Activated CD8-positive, alpha-beta T cell treated with anti-CD3 and anti-CD28 coated beads for 36 hours (primary cell): ENCODE measurements at regions not wholly inside any gene's neighbourhood (a gene's known extent, or its start where the extent isn't known, plus 50 kb on each side); places are given as distances from the start of the nearest gene placed in this dataset.

Experiments used
- ATAC-seq: fragments of 200-7000 bp; cut with Tn5 transposase; one replicate; pipeline ENCODE4 v1.10.0; 2021; ENCODE audit warnings: mild to moderate bottlenecking, moderate library complexity
- CTCF ChIA-PET: fragments of 350-600 bp; sonication (Branson Sonifier 250); formaldehyde crosslinking; loops from one replicate; lab custom pipeline; 2021; ENCODE audit warnings: antibody characterized with exemption; lab: Charles Lee
- POLR2A ChIA-PET: fragments of 350-600 bp; sonication (Branson Sonifier 250); formaldehyde crosslinking; loops from one replicate; lab custom pipeline; 2021; ENCODE audit warnings: antibody characterized with exemption; lab: Charles Lee
- DNase-seq: peaks from one replicate; pipeline ENCODE4 v3.0.0-alpha.2; 2020
- H3K27ac Mint-ChIP-seq: one replicate; pipeline ENCODE4 v1.8.0; 2021; ENCODE audit warnings: mild to moderate bottlenecking, mixed read lengths
- H3K27me3 Mint-ChIP-seq: one replicate; pipeline ENCODE4 v1.8.0; 2021; ENCODE audit warnings: mixed read lengths
- H3K36me3 Mint-ChIP-seq: one replicate; pipeline ENCODE4 v1.8.0; 2021; ENCODE audit warnings: low read depth, mixed read lengths
- H3K4me1 Mint-ChIP-seq: one replicate; pipeline ENCODE4 v1.8.0; 2021; ENCODE audit warnings: low read depth, mixed read lengths
- H3K4me3 Mint-ChIP-seq: one replicate; pipeline ENCODE4 v1.8.0; 2021; ENCODE audit warnings: mild to moderate bottlenecking, moderate library complexity, mixed read lengths
- H3K9me3 Mint-ChIP-seq: one replicate; pipeline ENCODE4 v1.8.0; 2021; ENCODE audit warnings: mixed read lengths
- CTCF ChIP-seq: fragments of 200-600 bp; IDR thresholded peaks from one replicate; pipeline ENCODE4 v1.8.0; 2022; ENCODE audit warnings: antibody characterized with exemption, mild to moderate bottlenecking
- intact Hi-C: fragments of 100-400 bp; cut with micrococcal nuclease; formaldehyde crosslinking; loops from one replicate; pipeline ENCODE4 v1.10.0; 2022

GRCh38 chr5:145161391-145161790 lies 673.8 kb downstream of the PRELID2 start:
- ChIA-PET POLR2A (no interaction called here), CTCF (no interaction called here)
- no peak for TF ChIP-seq CTCF
- Mint-ChIP-seq H3K27ac (no peak overlapping the region), H3K36me3 (no peaks in the 10 kb centered on the region), H3K4me3 (no peak overlapping the region), H3K27me3 (no peaks in the 10 kb centered on the region), H3K9me3 (no peaks in the 10 kb centered on the region), H3K4me1 (no peaks in the 10 kb centered on the region)
- DNase-seq, result no peak
- ATAC-seq, result no peak
- intact Hi-C loops, result no loop called here

GRCh38 chr5:145160679-145161078 lies 674.5 kb downstream of the PRELID2 start:
- H3K27me3 Mint-ChIP-seq, result no peaks in the 10 kb centered on the region
- ChIA-PET CTCF (no interaction called here), POLR2A (no interaction called here)

GRCh38 chr5:145158730-145159129 lies 676.4 kb downstream of the PRELID2 start:
- Mint-ChIP-seq H3K4me3 (no peak overlapping the region), H3K4me1 (no peaks in the 10 kb centered on the region), H3K27ac (no peak overlapping the region), H3K27me3 (no peaks in the 10 kb centered on the region), H3K9me3 (peaks cover 2% of the 10 kb centered on the region), H3K36me3 (no peaks in the 10 kb centered on the region)
- DNase-seq (no peak), ATAC-seq (no peak)
- POLR2A ChIA-PET, result no interaction called here
- CTCF ChIA-PET, result no interaction called here
- intact Hi-C loops, result no loop called here
- TF ChIP-seq CTCF, result no peak

More at GRCh38 chr5:145160679-145161078, 674.5 kb downstream of the PRELID2 start:
- ATAC-seq (no peak), DNase-seq (no peak)
- Mint-ChIP-seq H3K36me3 (no peaks in the 10 kb centered on the region), H3K9me3 (no peaks in the 10 kb centered on the region), H3K4me1 (no peaks in the 10 kb centered on the region), H3K27ac (no peak overlapping the region), H3K4me3 (no peak overlapping the region)
- intact Hi-C loops, result no loop called here
- no peak for TF ChIP-seq CTCF

- Mint-ChIP-seq H3K9me3 (peaks cover 2% of the 10 kb centered on the region), H3K27ac (no peak overlapping the region), H3K27me3 (no peaks in the 10 kb centered on the region), H3K4me1 (no peaks in the 10 kb centered on the region), H3K36me3 (no peaks in the 10 kb centered on the region), H3K4me3 (no peak overlapping the region)
- no peak for ATAC-seq
- intact Hi-C loops, result no loop called here
- TF ChIP-seq CTCF, result no peak
- DNase-seq, result no peak
- ChIA-PET CTCF (no interaction called here), POLR2A (no interaction called here)
These were observed 677.3 kb downstream of the PRELID2 start for GRCh38 chr5:145157841-145158240.

GRCh38 chr5:145141534-145141933 lies 693.6 kb downstream of the PRELID2 start:
- Mint-ChIP-seq H3K9me3 (peaks cover 6% of the 10 kb centered on the region), H3K27ac (no peak overlapping the region), H3K4me1 (no peaks in the 10 kb centered on the region), H3K4me3 (no peak overlapping the region), H3K27me3 (no peaks in the 10 kb centered on the region), H3K36me3 (no peaks in the 10 kb centered on the region)
- POLR2A ChIA-PET, result no interaction called here
- DNase-seq (no peak), ATAC-seq (no peak)
- CTCF ChIA-PET, result no interaction called here
- intact Hi-C loops, result no loop called here
- no peak for TF ChIP-seq CTCF
